ENCODE measurements at regions not wholly inside any gene's neighbourhood (a gene's known extent, or its start where the extent isn't known, plus 50 kb on each side); places are given as distances from the start of the nearest gene placed in this dataset.

DNA sequence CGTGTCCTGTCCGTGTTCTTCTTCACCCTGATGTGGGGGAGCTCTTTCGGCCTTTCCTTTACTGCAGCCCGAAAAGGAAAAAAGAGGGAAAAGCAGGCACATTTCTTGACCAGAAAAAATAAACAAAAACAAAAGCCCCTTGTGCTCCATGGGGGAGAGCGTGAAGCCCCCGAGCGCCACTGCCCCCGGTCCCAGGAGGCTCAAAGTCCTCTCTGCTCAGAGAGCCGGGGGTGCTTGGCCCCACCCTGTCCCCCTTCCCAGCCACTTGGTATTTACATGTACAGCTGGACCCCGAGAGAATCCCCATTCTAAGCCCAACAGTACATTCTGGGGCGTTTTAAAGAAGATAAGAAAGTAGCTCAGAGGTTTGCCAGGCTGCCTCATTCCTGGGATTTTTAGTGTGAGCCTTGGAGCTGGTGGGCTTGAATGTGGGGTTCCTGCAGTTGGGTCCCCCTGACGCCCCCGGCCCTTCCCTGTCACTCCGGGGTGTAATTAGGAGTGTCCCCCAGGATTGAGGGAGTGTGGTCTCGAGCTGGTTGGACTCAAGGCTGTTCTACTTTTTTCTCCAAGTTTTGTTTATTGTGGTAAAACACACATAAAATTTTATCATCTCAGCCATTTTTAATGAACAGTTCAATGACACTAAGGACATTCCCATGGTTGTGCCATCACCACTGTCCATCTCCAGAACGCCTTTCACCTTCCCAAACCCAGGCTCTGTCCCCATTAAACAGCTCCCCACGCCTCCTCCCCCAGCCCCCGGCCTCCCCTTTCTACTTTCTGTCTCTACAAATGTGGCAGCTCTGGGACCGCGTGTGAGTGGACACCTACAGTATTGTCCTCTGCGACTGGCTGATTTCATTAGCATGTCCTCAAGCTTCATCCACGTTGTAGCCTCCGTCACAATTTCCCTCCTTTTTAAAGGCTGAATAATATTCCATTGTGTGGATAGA is 55.7 kb upstream of the BHLHE23 start:
- H3K4me3 ChIP-seq = no peak overlapping the region
- H3K27ac ChIP-seq = no peak overlapping the region
- H3K4me1 ChIP-seq = no peaks in the 10 kb centered on the region
- no peaks in the 10 kb centered on the region for H3K27me3 ChIP-seq
- TF ChIP-seq POLR2AphosphoS5 (IDR thresholded peaks at IDR 0.05; ENCODE audit: insufficient read depth in 1 of 2, low read depth in 1 of 2) (no peak), POLR2A (IDR thresholded peaks at IDR 0.05) (no peak), CTCF (IDR thresholded peaks at IDR 0.05) (no peak)
- intact Hi-C loops (cut with DNase I) = no loop called here
- H3K36me3 ChIP-seq = no peaks in the 10 kb centered on the region
- no peaks in the 10 kb centered on the region for H3K9me3 ChIP-seq
- no peak for DNase-seq (ENCODE audit: extremely low spot score in 2 of 2)

DNA sequence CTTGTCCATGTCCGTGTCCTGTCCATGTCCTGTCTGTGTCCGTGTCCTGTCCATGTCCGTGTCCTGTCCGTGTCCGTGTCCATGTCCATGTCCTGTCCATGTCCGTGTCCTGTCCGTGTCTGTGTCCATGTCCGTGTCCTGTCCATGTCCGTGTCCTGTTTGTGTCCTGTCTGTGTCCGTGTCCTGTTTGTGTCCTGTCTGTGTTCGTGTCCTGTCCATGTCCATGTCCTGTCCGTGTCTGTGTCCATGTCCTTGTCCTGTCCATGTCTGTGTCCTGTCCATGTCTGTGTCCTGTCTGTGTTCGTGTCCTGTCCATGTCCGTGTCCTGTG is 55.0 kb upstream of the BHLHE23 start:
- TF ChIP-seq POLR2AphosphoS5 (IDR thresholded peaks at IDR 0.05; ENCODE audit: insufficient read depth in 1 of 2, low read depth in 1 of 2) (no peak), POLR2A (IDR thresholded peaks at IDR 0.05) (no peak), CTCF (IDR thresholded peaks at IDR 0.05) (no peak)
- Histone ChIP-seq H3K27me3 (no peaks in the 10 kb centered on the region), H3K36me3 (no peaks in the 10 kb centered on the region), H3K9me3 (no peaks in the 10 kb centered on the region), H3K4me3 (no peak overlapping the region), H3K27ac (no peak overlapping the region), H3K4me1 (peaks cover under 1% of the 10 kb centered on the region)
- intact Hi-C loops (cut with DNase I) = no loop called here
- no peak for DNase-seq (ENCODE audit: extremely low spot score in 2 of 2)

- H3K27me3 ChIP-seq = no peaks in the 10 kb centered on the region
- TF ChIP-seq POLR2A (IDR thresholded peaks at IDR 0.05) (no peak), CTCF (IDR thresholded peaks at IDR 0.05) (no peak)
- H3K9me3 ChIP-seq = no peaks in the 10 kb centered on the region
- no peaks in the 10 kb centered on the region for H3K36me3 ChIP-seq
- no peak overlapping the region for H3K4me3 ChIP-seq
- H3K27ac ChIP-seq = no peak overlapping the region
- DNase-seq (ENCODE audit: extremely low spot score in 2 of 2) = no peak
- intact Hi-C loops (cut with DNase I) = no loop called here
- peaks cover 5% of the 10 kb centered on the region for H3K4me1 ChIP-seq
These were observed 54.4 kb upstream of the BHLHE23 start for GRCh38 chr20:63061051-63061770.

DNA sequence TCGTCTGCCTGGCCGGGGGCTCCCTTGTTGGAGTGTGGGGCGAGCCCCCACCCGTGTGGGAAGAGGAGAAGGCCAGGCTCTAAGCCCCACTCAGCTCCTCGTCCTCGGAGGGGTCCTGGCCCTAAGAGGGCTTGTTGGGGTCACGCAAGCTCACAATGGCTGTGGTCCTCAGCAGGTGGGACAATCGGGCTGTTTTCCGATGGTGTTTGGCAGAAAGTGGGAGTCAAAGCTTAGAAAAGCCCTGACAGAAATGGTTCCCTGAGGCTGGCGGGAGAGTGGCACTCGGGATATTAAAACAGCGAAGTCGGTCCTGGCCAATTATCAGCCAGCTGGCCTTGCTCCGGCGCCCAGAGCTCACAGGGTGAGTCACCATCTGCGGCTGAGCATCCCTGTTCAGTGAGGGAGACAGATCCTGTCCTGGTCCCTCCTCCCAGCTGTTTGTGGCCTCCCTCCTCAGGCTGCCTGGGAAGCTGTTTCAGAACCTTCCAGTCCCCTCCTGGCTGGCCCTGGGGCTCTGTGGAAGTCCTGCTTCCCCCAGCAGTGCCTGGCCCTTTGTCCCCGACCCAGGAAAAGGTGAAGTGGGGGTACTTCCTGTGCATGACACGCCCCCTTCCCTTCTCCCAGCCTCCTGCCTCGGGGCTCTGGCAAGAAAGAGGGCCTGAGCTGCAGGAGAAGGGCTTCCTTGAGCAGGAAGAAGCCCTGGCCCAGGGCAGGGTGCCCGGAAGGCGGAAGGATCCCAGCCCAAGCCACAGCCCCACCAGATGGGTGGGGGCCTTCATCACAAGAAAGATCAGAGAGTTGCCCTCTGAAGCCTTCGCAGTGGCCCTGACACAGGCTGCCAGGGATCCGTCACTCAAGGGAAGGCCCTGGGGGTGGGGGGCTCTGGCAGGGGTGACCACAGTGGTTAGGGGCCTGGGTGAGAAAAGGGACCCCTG is 53.6 kb upstream of the BHLHE23 start:
- H3K4me1 ChIP-seq = peaks cover 8% of the 10 kb centered on the region
- H3K4me3 ChIP-seq = no peak overlapping the region
- no peaks in the 10 kb centered on the region for H3K27me3 ChIP-seq
- no peak for DNase-seq (ENCODE audit: extremely low spot score in 2 of 2)
- H3K27ac ChIP-seq = no peak overlapping the region
- TF ChIP-seq POLR2A (IDR thresholded peaks at IDR 0.05) (no peak), POLR2AphosphoS5 (IDR thresholded peaks at IDR 0.05; ENCODE audit: insufficient read depth in 1 of 2, low read depth in 1 of 2) (no peak), CTCF (IDR thresholded peaks at IDR 0.05) (no peak)
- H3K9me3 ChIP-seq = no peaks in the 10 kb centered on the region
- H3K36me3 ChIP-seq = no peaks in the 10 kb centered on the region
- intact Hi-C loops (cut with DNase I) = no loop called here

Data from vagina (tissue), 2 donors.